ENCODE measurements at regions not wholly inside any gene's neighbourhood (a gene's known extent, or its start where the extent isn't known, plus 50 kb on each side); places are given as distances from the start of the nearest gene placed in this dataset.

DNA sequence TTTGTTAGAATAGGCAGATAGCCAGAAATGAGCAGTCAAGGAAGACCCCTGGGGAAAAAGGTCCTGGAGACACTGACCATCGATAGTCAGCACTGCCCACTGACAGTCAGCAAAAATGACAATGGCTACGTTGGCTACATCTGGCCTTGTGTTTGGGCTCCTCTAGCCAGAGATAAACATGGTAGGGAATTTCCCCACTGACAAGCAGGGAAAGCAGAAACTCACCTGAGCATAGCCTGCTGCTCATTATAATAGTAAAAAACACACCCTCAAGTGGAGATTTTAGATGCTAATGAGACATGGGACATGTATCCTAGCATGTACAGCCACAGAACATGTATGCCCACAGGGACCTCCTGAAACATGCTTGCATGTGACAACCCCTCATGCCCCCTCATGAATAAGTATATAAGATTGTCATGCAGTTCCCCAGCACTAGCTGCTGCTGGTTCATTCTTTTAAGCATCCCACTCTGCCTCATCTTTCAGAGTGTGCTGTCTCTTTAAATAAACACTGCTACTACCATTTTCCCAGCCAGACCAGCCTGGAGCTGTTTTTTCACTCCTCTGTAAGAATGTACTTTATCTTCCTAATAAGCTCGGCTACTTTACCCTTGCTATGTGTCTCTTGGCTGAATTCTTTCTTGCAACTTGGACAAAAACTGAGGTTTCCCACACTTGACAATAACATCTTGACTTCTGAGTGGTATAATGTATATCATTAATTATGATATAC is 550.1 kb upstream of the CDH8 start:
- no peak overlapping the region for H3K4me3 ChIP-seq (ENCODE audit: low read depth, low read length)
- TF ChIP-seq POLR2A (IDR thresholded peaks at IDR 0.05; ENCODE audit: extremely low read depth, insufficient read length), result no peak
- TF ChIP-seq, protein P1, sequence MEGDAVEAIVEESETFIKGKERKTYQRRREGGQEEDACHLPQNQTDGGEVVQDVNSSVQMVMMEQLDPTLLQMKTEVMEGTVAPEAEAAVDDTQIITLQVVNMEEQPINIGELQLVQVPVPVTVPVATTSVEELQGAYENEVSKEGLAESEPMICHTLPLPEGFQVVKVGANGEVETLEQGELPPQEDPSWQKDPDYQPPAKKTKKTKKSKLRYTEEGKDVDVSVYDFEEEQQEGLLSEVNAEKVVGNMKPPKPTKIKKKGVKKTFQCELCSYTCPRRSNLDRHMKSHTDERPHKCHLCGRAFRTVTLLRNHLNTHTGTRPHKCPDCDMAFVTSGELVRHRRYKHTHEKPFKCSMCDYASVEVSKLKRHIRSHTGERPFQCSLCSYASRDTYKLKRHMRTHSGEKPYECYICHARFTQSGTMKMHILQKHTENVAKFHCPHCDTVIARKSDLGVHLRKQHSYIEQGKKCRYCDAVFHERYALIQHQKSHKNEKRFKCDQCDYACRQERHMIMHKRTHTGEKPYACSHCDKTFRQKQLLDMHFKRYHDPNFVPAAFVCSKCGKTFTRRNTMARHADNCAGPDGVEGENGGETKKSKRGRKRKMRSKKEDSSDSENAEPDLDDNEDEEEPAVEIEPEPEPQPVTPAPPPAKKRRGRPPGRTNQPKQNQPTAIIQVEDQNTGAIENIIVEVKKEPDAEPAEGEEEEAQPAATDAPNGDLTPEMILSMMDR (IDR thresholded peaks at IDR 0.05; ENCODE audit: low read depth, low read length), result no peak
- TF ChIP-seq, protein P2, sequence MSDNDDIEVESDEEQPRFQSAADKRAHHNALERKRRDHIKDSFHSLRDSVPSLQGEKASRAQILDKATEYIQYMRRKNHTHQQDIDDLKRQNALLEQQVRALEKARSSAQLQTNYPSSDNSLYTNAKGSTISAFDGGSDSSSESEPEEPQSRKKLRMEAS (IDR thresholded peaks at IDR 0.05; ENCODE audit: low read depth, low read length), result no peak
- no peak for TF ChIP-seq MYC (IDR thresholded peaks at IDR 0.05; ENCODE audit: low read depth, low read length)
- DNase-seq (ENCODE audit: low read depth), result no peak

DNA sequence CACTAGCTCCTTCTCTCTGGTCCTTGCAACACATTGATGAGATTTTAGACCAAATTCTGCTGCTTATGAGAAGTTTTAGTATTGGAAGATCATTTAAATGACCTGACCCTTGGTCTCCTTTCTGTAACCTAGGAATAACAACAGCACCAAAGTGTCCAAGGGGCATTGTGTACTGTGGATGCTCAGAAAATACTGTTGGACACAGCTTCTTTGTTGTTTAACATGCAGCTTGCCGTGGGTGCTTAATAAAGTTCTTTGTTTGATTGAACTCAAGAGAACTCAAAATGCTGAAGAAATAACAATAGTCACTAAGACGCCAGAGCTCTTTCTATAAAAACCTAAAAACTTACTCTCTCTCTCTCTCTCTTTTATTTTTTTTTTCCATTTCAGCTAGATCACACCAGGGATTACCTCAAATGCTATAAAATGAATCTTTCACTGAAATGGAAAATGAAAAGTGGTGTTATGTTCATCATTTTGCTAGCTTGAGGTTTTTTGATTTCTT is 548.9 kb upstream of the CDH8 start:
- no peak overlapping the region for H3K4me3 ChIP-seq (ENCODE audit: low read depth, low read length)
- TF ChIP-seq, protein P1 (IDR thresholded peaks at IDR 0.05; ENCODE audit: low read depth, low read length), result no peak
- TF ChIP-seq, protein P2 (IDR thresholded peaks at IDR 0.05; ENCODE audit: low read depth, low read length), result no peak
- TF ChIP-seq MYC (IDR thresholded peaks at IDR 0.05; ENCODE audit: low read depth, low read length), result no peak
- DNase-seq (ENCODE audit: low read depth), result no peak

DNA sequence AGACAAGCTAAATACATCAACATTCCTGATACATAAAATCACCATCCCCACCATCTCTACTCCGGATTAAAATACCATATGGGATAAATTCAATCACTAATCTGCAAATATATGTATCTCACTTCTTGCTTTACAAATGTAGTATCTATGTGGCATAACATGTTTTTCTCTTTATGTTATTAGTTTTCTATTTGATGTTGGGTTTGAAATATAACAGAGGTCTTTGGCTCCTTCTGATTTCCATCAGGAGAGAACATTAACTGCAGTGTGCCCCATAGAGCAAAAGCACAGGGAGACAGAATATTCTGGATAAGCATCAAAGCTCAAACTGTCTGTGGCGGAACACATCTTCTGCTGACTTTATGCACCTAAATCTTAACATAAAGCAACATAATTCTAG is 547.2 kb upstream of the CDH8 start:
- DNase-seq (ENCODE audit: low read depth), result no peak
- H3K4me3 ChIP-seq (ENCODE audit: low read depth, low read length), result no peak overlapping the region
- TF ChIP-seq MYC (IDR thresholded peaks at IDR 0.05; ENCODE audit: low read depth, low read length), result no peak
- TF ChIP-seq, protein P1 (IDR thresholded peaks at IDR 0.05; ENCODE audit: low read depth, low read length), result no peak
- TF ChIP-seq, protein P2 (IDR thresholded peaks at IDR 0.05; ENCODE audit: low read depth, low read length), result no peak
- TF ChIP-seq POLR2A (IDR thresholded peaks at IDR 0.05; ENCODE audit: extremely low read depth, insufficient read length), result no peak

DNA sequence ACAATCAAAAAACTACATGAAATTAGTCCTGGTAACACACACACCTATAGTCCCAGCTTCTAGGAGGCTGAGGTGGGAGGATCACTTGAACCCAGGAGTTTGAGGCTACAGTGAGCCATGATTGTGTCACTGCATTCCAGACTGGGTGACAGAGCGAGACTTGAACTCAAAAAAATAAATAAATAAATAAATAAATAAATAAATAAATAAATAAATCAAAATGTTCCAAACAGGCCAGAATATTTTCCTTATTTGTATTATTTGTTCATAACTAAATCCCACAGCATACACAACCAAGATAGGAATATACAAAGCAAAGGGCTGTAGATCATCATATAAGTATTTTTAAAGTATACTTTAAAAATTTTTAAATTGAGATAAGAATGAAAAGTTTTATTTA is 537.2 kb upstream of the CDH8 start:
- no peak overlapping the region for H3K4me3 ChIP-seq (ENCODE audit: low read depth, low read length)
- no peak for DNase-seq (ENCODE audit: low read depth)
- TF ChIP-seq, protein P1 (IDR thresholded peaks at IDR 0.05; ENCODE audit: low read depth, low read length), result no peak
- TF ChIP-seq, protein P2 (IDR thresholded peaks at IDR 0.05; ENCODE audit: low read depth, low read length), result no peak
- TF ChIP-seq POLR2A (IDR thresholded peaks at IDR 0.05; ENCODE audit: extremely low read depth, insufficient read length) (no peak), MYC (IDR thresholded peaks at IDR 0.05; ENCODE audit: low read depth, low read length) (no peak)

DNA sequence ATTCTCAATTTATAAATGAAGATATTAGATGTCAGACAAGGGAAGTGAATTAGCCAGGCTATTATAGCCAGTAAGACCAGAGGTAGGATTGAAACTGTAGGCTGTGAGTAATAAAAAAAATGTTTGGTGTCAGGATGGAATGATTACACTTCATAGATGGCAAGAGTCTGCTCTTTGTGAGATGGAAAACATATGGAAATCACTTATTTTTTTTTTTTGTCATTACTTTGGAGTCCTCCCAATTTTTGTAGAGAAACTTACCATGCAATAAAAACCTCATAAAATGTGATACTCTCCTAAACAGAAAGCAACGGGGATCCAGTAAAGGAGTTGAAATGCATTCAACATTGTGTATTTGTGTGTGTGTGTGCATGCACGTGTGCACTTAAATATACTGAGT is 532.7 kb upstream of the CDH8 start:
- H3K4me3 ChIP-seq (ENCODE audit: low read depth, low read length), result no peak overlapping the region
- no peak for TF ChIP-seq POLR2A (IDR thresholded peaks at IDR 0.05; ENCODE audit: extremely low read depth, insufficient read length)
- TF ChIP-seq, protein P2 (IDR thresholded peaks at IDR 0.05; ENCODE audit: low read depth, low read length), result no peak
- TF ChIP-seq, protein P1 (IDR thresholded peaks at IDR 0.05; ENCODE audit: low read depth, low read length), result no peak
- TF ChIP-seq MYC (IDR thresholded peaks at IDR 0.05; ENCODE audit: low read depth, low read length), result no peak
- DNase-seq (ENCODE audit: low read depth), result no peak
